ENCODE measurements at regions not wholly inside any gene's neighbourhood (a gene's known extent, or its start where the extent isn't known, plus 50 kb on each side); places are given as distances from the start of the nearest gene placed in this dataset.

- no peak overlapping the region for H3K4me3 Mint-ChIP-seq
- peaks cover 11% of the 10 kb centered on the region for H3K27me3 Mint-ChIP-seq (ENCODE audit: insufficient read depth)
- no peaks in the 10 kb centered on the region for H3K9me3 Mint-ChIP-seq
- H3K4me1 Mint-ChIP-seq (ENCODE audit: low read depth) = no peaks in the 10 kb centered on the region
- no peak for DNase-seq (ENCODE audit: low spot score)
- no peak overlapping the region for H3K27ac Mint-ChIP-seq
- intact Hi-C loops (cut with micrococcal nuclease) = no loop called here
- no peaks in the 10 kb centered on the region for H3K36me3 Mint-ChIP-seq (ENCODE audit: low read depth)
These were observed 266.5 kb upstream of the USP24 start for GRCh38 chr1:55481634-55482033.

GRCh38 chr1:55480029-55480795, 265.0 kb upstream of the USP24 start:
- Mint-ChIP-seq H3K27me3 (ENCODE audit: insufficient read depth) (peaks cover 11% of the 10 kb centered on the region), H3K36me3 (ENCODE audit: low read depth) (no peaks in the 10 kb centered on the region), H3K27ac (no peak overlapping the region), H3K4me1 (ENCODE audit: low read depth) (no peaks in the 10 kb centered on the region), H3K9me3 (no peaks in the 10 kb centered on the region), H3K4me3 (no peak overlapping the region)
- no peak for DNase-seq (ENCODE audit: low spot score)
- intact Hi-C loops (cut with micrococcal nuclease) = no loop called here

DNA sequence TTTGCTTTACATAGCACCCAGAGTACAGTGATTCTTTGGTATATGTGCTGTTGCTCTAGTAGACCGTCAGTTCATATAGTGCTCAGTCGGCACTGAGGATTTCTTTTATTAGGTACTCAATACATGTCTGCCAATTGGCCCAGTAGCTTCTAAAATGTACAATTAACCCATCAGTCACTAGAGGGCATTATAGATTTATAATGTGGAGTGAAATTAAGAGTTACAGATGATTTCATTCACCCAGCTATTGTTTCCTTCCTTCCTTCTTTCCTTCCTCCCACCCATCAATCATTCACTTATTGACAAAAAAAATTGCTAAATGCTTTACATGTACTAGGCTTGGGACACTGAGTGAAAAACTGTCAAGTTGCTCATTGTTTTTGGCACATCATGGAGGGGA, 263.6 kb upstream of the USP24 start:
- no peaks in the 10 kb centered on the region for H3K4me1 Mint-ChIP-seq (ENCODE audit: low read depth)
- intact Hi-C loops (cut with micrococcal nuclease) = no loop called here

GRCh38 chr1:55477953-55478352, 262.8 kb upstream of the USP24 start:
- no peaks in the 10 kb centered on the region for H3K36me3 Mint-ChIP-seq (ENCODE audit: low read depth)
- H3K4me3 Mint-ChIP-seq = no peak overlapping the region
- no peak for DNase-seq (ENCODE audit: low spot score)
- no peak overlapping the region for H3K27ac Mint-ChIP-seq
- peaks cover 9% of the 10 kb centered on the region for H3K27me3 Mint-ChIP-seq (ENCODE audit: insufficient read depth)
- no peaks in the 10 kb centered on the region for H3K4me1 Mint-ChIP-seq (ENCODE audit: low read depth)
- intact Hi-C loops (cut with micrococcal nuclease) = no loop called here
- H3K9me3 Mint-ChIP-seq = no peaks in the 10 kb centered on the region

More for the DNA sequence above, 263.6 kb upstream of the USP24 start:
- H3K27ac Mint-ChIP-seq = no peak overlapping the region
- no peaks in the 10 kb centered on the region for H3K9me3 Mint-ChIP-seq
- peaks cover 10% of the 10 kb centered on the region for H3K27me3 Mint-ChIP-seq (ENCODE audit: insufficient read depth)
- no peak overlapping the region for H3K4me3 Mint-ChIP-seq
- H3K36me3 Mint-ChIP-seq (ENCODE audit: low read depth) = no peaks in the 10 kb centered on the region
- no peak for DNase-seq (ENCODE audit: low spot score)

DNA sequence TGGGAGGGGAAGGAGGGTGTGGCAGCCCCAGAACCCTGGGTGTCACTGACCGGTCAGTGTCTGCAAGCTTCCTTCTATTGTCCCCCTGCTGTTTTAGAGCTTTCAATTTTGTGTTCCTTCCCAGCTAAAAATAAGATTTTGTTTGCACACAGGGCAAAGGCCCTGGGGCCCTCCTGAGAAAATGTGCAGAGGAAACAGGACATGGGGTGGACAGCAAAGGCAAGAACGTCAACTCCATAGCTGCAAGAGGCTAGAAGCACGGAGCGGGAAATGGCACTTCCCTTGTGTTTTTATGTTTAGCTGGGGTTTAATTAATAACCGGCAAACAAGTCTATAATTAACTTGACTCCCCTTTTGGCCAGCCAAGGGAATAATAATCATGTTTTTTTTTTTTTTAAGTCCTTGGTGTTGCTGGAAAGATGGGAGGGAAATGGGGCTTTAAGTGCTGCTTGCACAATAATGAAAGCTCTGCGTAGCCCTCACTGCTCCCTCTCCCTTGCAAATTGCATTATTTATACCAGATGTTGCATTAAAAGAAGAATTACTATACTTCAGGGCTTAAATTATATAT, 261.4 kb upstream of the USP24 start:
- H3K27ac Mint-ChIP-seq = no peak overlapping the region
- no peaks in the 10 kb centered on the region for H3K4me1 Mint-ChIP-seq (ENCODE audit: low read depth)
- intact Hi-C loops (cut with micrococcal nuclease) = no loop called here
- H3K4me3 Mint-ChIP-seq = no peak overlapping the region
- H3K36me3 Mint-ChIP-seq (ENCODE audit: low read depth) = no peaks in the 10 kb centered on the region
- H3K27me3 Mint-ChIP-seq (ENCODE audit: insufficient read depth) = peaks cover 9% of the 10 kb centered on the region
- no peak for DNase-seq (ENCODE audit: low spot score)
- no peaks in the 10 kb centered on the region for H3K9me3 Mint-ChIP-seq

DNA sequence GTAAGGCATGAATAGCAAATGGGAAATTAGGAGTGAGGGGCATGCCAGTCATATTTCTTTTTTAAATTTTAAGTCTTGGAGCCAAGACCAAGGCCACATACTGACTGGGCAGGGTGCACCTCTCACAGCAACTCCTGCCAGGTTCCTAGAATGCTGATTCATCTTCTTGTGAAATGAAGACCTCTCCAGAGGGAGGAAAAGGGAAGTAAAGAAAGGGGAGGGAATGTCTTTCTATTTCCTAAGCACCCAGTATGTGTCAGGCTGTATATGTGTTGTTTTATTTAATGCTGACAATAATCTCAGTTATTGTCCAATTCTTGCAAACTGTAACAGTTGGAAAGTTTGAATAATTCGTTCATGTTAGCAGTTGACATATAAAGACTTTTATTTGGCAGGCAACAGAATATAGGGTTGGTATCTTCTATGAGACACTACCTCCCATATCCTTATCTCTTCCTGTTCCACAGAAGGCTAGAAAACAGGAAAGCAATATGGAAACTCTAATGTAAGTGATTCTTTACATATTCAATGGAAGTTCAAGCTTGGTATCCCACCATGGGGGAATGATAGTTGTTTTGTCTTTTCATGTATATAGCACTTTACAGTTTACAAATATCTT, 259.1 kb upstream of the USP24 start:
- no peaks in the 10 kb centered on the region for H3K36me3 Mint-ChIP-seq (ENCODE audit: low read depth)
- H3K9me3 Mint-ChIP-seq = no peaks in the 10 kb centered on the region
- DNase-seq (ENCODE audit: low spot score) = no peak
- intact Hi-C loops (cut with micrococcal nuclease) = no loop called here
- no peak overlapping the region for H3K4me3 Mint-ChIP-seq
- peaks cover 5% of the 10 kb centered on the region for H3K27me3 Mint-ChIP-seq (ENCODE audit: insufficient read depth)
- H3K4me1 Mint-ChIP-seq (ENCODE audit: low read depth) = no peaks in the 10 kb centered on the region
- H3K27ac Mint-ChIP-seq = no peak overlapping the region

- Mint-ChIP-seq H3K36me3 (ENCODE audit: low read depth) (no peaks in the 10 kb centered on the region), H3K27me3 (ENCODE audit: insufficient read depth) (no peaks in the 10 kb centered on the region), H3K27ac (no peak overlapping the region), H3K4me3 (no peak overlapping the region), H3K4me1 (ENCODE audit: low read depth) (no peaks in the 10 kb centered on the region), H3K9me3 (no peaks in the 10 kb centered on the region)
- DNase-seq (ENCODE audit: low spot score) = no peak
- intact Hi-C loops (cut with micrococcal nuclease) = no loop called here
These were observed 258.5 kb upstream of the USP24 start for GRCh38 chr1:55473661-55474060.

GRCh38 chr1:55472784-55473183, 257.6 kb upstream of the USP24 start:
- H3K4me1 Mint-ChIP-seq (ENCODE audit: low read depth) = no peaks in the 10 kb centered on the region
- no peaks in the 10 kb centered on the region for H3K9me3 Mint-ChIP-seq
- H3K27me3 Mint-ChIP-seq (ENCODE audit: insufficient read depth) = no peaks in the 10 kb centered on the region
- DNase-seq (ENCODE audit: low spot score) = no peak
- no peaks in the 10 kb centered on the region for H3K36me3 Mint-ChIP-seq (ENCODE audit: low read depth)
- intact Hi-C loops (cut with micrococcal nuclease) = no loop called here
- H3K4me3 Mint-ChIP-seq = no peak overlapping the region
- H3K27ac Mint-ChIP-seq = no peak overlapping the region

DNA sequence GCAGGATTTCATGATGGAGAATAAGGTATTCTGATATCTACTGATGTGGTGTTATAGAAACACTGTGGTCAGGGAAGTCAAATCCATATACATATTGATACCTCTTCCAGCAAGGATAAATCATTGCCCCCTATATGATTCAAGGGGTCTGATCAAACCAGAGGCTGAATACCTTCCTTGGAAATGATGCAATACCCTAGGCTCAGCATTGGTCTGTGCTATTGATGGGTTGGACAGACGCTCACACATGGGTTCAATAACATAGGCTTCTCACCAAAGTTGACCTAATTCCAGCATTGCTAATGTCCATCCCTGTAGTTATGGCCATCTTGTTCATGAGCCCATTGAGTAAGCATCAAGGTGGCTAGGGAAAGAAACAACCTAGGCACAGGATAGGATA, 257.0 kb upstream of the USP24 start:
- Mint-ChIP-seq H3K36me3 (ENCODE audit: low read depth) (no peaks in the 10 kb centered on the region), H3K27me3 (ENCODE audit: insufficient read depth) (no peaks in the 10 kb centered on the region), H3K4me3 (no peak overlapping the region), H3K9me3 (no peaks in the 10 kb centered on the region), H3K27ac (no peak overlapping the region), H3K4me1 (ENCODE audit: low read depth) (no peaks in the 10 kb centered on the region)
- no peak for DNase-seq (ENCODE audit: low spot score)
- intact Hi-C loops (cut with micrococcal nuclease) = no loop called here

DNA sequence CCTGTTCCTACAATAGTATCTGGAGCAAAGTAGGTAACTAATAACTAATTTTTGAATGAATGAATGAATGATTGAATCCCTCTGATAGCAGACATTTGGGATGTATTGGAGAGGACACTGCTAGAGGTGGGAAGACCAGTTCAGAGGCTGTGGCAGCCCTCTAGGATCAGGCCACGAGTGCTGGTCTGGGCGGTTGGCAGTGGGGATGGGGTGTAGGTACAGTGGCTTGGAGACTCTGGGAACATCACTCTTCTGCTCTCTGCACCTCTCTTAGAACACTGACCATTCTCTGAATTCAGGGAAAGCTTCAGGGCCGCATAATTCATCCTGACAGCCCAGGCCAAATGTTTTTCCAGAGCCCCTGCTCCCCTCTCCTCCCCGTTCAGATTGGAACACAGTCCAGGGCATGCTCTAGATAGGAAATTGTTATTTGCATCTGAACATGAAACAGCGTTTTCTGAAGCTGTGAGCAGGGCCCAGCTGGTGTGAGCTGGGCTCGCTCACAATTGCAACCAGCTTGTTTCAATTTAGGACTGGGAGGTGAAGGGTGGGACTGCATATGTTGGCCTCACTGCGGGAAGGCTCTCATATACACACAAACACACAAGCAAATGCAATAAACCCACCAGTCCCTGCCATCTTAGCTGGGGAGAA, 253.1 kb upstream of the USP24 start:
- no peak overlapping the region for H3K4me3 Mint-ChIP-seq
- intact Hi-C loops (cut with micrococcal nuclease) = no loop called here
- H3K36me3 Mint-ChIP-seq (ENCODE audit: low read depth) = no peaks in the 10 kb centered on the region
- no peaks in the 10 kb centered on the region for H3K27me3 Mint-ChIP-seq (ENCODE audit: insufficient read depth)
- H3K9me3 Mint-ChIP-seq = no peaks in the 10 kb centered on the region
- DNase-seq (ENCODE audit: low spot score) = no peak
- no peak overlapping the region for H3K27ac Mint-ChIP-seq
- no peaks in the 10 kb centered on the region for H3K4me1 Mint-ChIP-seq (ENCODE audit: low read depth)

- Mint-ChIP-seq H3K36me3 (ENCODE audit: low read depth) (no peaks in the 10 kb centered on the region), H3K4me1 (ENCODE audit: low read depth) (no peaks in the 10 kb centered on the region), H3K4me3 (no peak overlapping the region), H3K27ac (no peak overlapping the region), H3K27me3 (ENCODE audit: insufficient read depth) (no peaks in the 10 kb centered on the region), H3K9me3 (no peaks in the 10 kb centered on the region)
- no peak for DNase-seq (ENCODE audit: low spot score)
- intact Hi-C loops (cut with micrococcal nuclease) = no loop called here
These were observed 251.8 kb upstream of the USP24 start for GRCh38 chr1:55466921-55467320.

- no peaks in the 10 kb centered on the region for H3K4me1 Mint-ChIP-seq (ENCODE audit: low read depth)
- H3K36me3 Mint-ChIP-seq (ENCODE audit: low read depth) = no peaks in the 10 kb centered on the region
- H3K27me3 Mint-ChIP-seq (ENCODE audit: insufficient read depth) = no peaks in the 10 kb centered on the region
- no peaks in the 10 kb centered on the region for H3K9me3 Mint-ChIP-seq
- DNase-seq (ENCODE audit: low spot score) = no peak
- no peak overlapping the region for H3K27ac Mint-ChIP-seq
- no peak overlapping the region for H3K4me3 Mint-ChIP-seq
- intact Hi-C loops (cut with micrococcal nuclease) = no loop called here
These were observed 251.2 kb upstream of the USP24 start for GRCh38 chr1:55466373-55466772.

- H3K4me3 Mint-ChIP-seq = no peak overlapping the region
- no peaks in the 10 kb centered on the region for H3K36me3 Mint-ChIP-seq (ENCODE audit: low read depth)
- H3K9me3 Mint-ChIP-seq = no peaks in the 10 kb centered on the region
- no peaks in the 10 kb centered on the region for H3K27me3 Mint-ChIP-seq (ENCODE audit: insufficient read depth)
- H3K27ac Mint-ChIP-seq = no peak overlapping the region
- no peak for DNase-seq (ENCODE audit: low spot score)
- no peaks in the 10 kb centered on the region for H3K4me1 Mint-ChIP-seq (ENCODE audit: low read depth)
- intact Hi-C loops (cut with micrococcal nuclease) = no loop called here
These were observed 249.4 kb upstream of the USP24 start for GRCh38 chr1:55464550-55464949.
